DND-41 (cell line): ENCODE measurements at regions not wholly inside any gene's neighbourhood (a gene's known extent, or its start where the extent isn't known, plus 50 kb on each side); places are given as distances from the start of the nearest gene placed in this dataset.

Source experiments
- CTCF ChIP-seq: IDR thresholded peaks from 2 replicates; pipeline ENCODE4 v1.5.1; 2012; ENCODE audit warnings: borderline replicate concordance, low read length, moderate library complexity, mild to moderate bottlenecking; ENCODE audit not compliant: poor library complexity, severe bottlenecking; ENCODE audit errors: extremely low read depth
- EZH2 ChIP-seq: IDR thresholded peaks from 3 replicates; pipeline ENCODE4 v1.6.1; 2012; ENCODE audit warnings: borderline replicate concordance, low read depth, mild to moderate bottlenecking, moderate library complexity, low read length, inconsistent platforms; ENCODE audit not compliant: severe bottlenecking

GRCh38 chr18:75639472-75639831, 211.9 kb upstream of the SMIM21 start:
- TF ChIP-seq CTCF (no peak), EZH2 (no peak)
